GM12873 (cell line): ENCODE measurements at regions not wholly inside any gene's neighbourhood (a gene's known extent, or its start where the extent isn't known, plus 50 kb on each side); places are given as distances from the start of the nearest gene placed in this dataset.

Source experiments
- CTCF ChIP-seq: IDR thresholded peaks from 2 replicates; pipeline ENCODE4 v1.5.1; 2012; ENCODE audit warnings: low read depth, mild to moderate bottlenecking, moderate library complexity, low read length, control low read depth; ENCODE audit not compliant: insufficient read depth; ENCODE audit errors: missing control alignments

- TF ChIP-seq CTCF = no peak
Measured at GRCh38 chr2:240351826-240352426, 83.5 kb upstream of the GPC1 start.

- no peak for TF ChIP-seq CTCF
Measured at GRCh38 chr2:240353086-240353798, 82.2 kb upstream of the GPC1 start.

GRCh38 chr2:240353944-240354343, 81.5 kb upstream of the GPC1 start:
- TF ChIP-seq CTCF = no peak

- TF ChIP-seq CTCF = no peak
Measured at GRCh38 chr2:240355001-240355891, 80.2 kb upstream of the GPC1 start.

- no peak for TF ChIP-seq CTCF
Measured at GRCh38 chr2:240355962-240356361, 79.5 kb upstream of the GPC1 start.

GRCh38 chr2:240356700-240357640, 78.5 kb upstream of the GPC1 start:
- no peak for TF ChIP-seq CTCF
